GM21360 (cell line): ENCODE measurements at regions not wholly inside any gene's neighbourhood (a gene's known extent, or its start where the extent isn't known, plus 50 kb on each side); places are given as distances from the start of the nearest gene placed in this dataset.
"Not testable (repeated sequence)": the region's sequence is repeated elsewhere in the genome, so short reads cannot be mapped to it uniquely, and the experiment has no call there.

Experiments
- ATAC-seq: cut with Tn5 transposase; IDR thresholded peaks from one replicate; pipeline ENCODE4 v1.9.1; 2021; ENCODE audit warnings: mild to moderate bottlenecking, moderate library complexity; ENCODE audit not compliant: unreplicated experiment

- no peak for ATAC-seq
Measured at GRCh38 chr17:71055128-71055527, 885.8 kb downstream of the KCNJ2 start.

- no peak for ATAC-seq
Measured at GRCh38 chr17:71057448-71057847, 888.1 kb downstream of the KCNJ2 start.

GRCh38 chr17:71057938-71058337 is 888.6 kb downstream of the KCNJ2 start:
- ATAC-seq: no peak

- ATAC-seq: no peak
Measured at GRCh38 chr17:71063127-71063526, 893.8 kb downstream of the KCNJ2 start.

GRCh38 chr17:71063559-71063958 is 894.2 kb downstream of the KCNJ2 start:
- no peak for ATAC-seq

- ATAC-seq: no peak
Measured at GRCh38 chr17:71067669-71068407, 898.5 kb downstream of the KCNJ2 start.

GRCh38 chr17:71068408-71068750 is 899.0 kb downstream of the KCNJ2 start:
- ATAC-seq: no peak

GRCh38 chr17:71071041-71071440 is 901.7 kb downstream of the KCNJ2 start:
- no peak for ATAC-seq

GRCh38 chr17:71071837-71072236 is 902.5 kb downstream of the KCNJ2 start:
- no peak for ATAC-seq

- ATAC-seq: no peak
Measured at GRCh38 chr17:71080937-71081336, 911.6 kb downstream of the KCNJ2 start.

- ATAC-seq: no peak
Measured at GRCh38 chr17:71081666-71082065, 912.3 kb downstream of the KCNJ2 start.

- no peak for ATAC-seq
Measured at GRCh38 chr17:71084219-71084618, 914.9 kb downstream of the KCNJ2 start.

- no peak for ATAC-seq
Measured at GRCh38 chr17:71084838-71085237, 915.5 kb downstream of the KCNJ2 start.

- ATAC-seq: no peak
Measured at GRCh38 chr17:71085238-71086033, 916.1 kb downstream of the KCNJ2 start.

GRCh38 chr17:71089431-71089830 is 920.1 kb downstream of the KCNJ2 start:
- ATAC-seq: no peak

- ATAC-seq: no peak
Measured at GRCh38 chr17:71098071-71098470, 928.7 kb downstream of the KCNJ2 start.

- ATAC-seq: no peak
Measured at GRCh38 chr17:71099003-71099714, 929.8 kb downstream of the KCNJ2 start.

GRCh38 chr17:71102777-71103176 is 933.4 kb downstream of the KCNJ2 start:
- ATAC-seq: no peak

GRCh38 chr17:71104225-71104624 is 934.9 kb downstream of the KCNJ2 start:
- ATAC-seq: no peak

GRCh38 chr17:71106056-71106455 is 936.7 kb downstream of the KCNJ2 start:
- not testable (repeated sequence) for ATAC-seq

- no peak for ATAC-seq
Measured at GRCh38 chr17:71107136-71107535, 937.8 kb downstream of the KCNJ2 start.

GRCh38 chr17:71109697-71110096 is 940.4 kb downstream of the KCNJ2 start:
- no peak for ATAC-seq
